ENCODE measurements at regions not wholly inside any gene's neighbourhood (a gene's known extent, or its start where the extent isn't known, plus 50 kb on each side); places are given as distances from the start of the nearest gene placed in this dataset.

GRCh38 chr16:8217201-8217600 is 373.1 kb downstream of the TMEM114 start:
- TF ChIP-seq ZBTB1 (tag by site-specific recombination; IDR thresholded peaks at IDR 0.05) (no peak), ZNF18 (tag by site-specific recombination; IDR thresholded peaks at IDR 0.05) (no peak), ZNF10 (tag by site-specific recombination; IDR thresholded peaks at IDR 0.05) (no peak), ZNF596 (tag by site-specific recombination; IDR thresholded peaks at IDR 0.05) (no peak), SP2 (tag by site-specific recombination; IDR thresholded peaks at IDR 0.05) (no peak), REST (tag by site-specific recombination; IDR thresholded peaks at IDR 0.05) (no peak), FEZF1 (tag by site-specific recombination; IDR thresholded peaks at IDR 0.05) (no peak), ZNF274 (IDR thresholded peaks at IDR 0.05; ENCODE audit: low read length) (no peak), ZNF274 (tag by site-specific recombination; IDR thresholded peaks at IDR 0.05; ENCODE audit: borderline replicate concordance) (no peak)
